Activated CD4-positive, CD25-positive, alpha-beta regulatory T cell (primary cell): ENCODE measurements at regions not wholly inside any gene's neighbourhood (a gene's known extent, or its start where the extent isn't known, plus 50 kb on each side); places are given as distances from the start of the nearest gene placed in this dataset.
"Not testable (repeated sequence)": the region's sequence is repeated elsewhere in the genome, so short reads cannot be mapped to it uniquely, and the experiment has no call there.

Source experiments
- DNase-seq, 4 experiments: peaks; one replicate each; lab custom pipeline; 2025; lab: John Stamatoyannopoulos, UW

DNA sequence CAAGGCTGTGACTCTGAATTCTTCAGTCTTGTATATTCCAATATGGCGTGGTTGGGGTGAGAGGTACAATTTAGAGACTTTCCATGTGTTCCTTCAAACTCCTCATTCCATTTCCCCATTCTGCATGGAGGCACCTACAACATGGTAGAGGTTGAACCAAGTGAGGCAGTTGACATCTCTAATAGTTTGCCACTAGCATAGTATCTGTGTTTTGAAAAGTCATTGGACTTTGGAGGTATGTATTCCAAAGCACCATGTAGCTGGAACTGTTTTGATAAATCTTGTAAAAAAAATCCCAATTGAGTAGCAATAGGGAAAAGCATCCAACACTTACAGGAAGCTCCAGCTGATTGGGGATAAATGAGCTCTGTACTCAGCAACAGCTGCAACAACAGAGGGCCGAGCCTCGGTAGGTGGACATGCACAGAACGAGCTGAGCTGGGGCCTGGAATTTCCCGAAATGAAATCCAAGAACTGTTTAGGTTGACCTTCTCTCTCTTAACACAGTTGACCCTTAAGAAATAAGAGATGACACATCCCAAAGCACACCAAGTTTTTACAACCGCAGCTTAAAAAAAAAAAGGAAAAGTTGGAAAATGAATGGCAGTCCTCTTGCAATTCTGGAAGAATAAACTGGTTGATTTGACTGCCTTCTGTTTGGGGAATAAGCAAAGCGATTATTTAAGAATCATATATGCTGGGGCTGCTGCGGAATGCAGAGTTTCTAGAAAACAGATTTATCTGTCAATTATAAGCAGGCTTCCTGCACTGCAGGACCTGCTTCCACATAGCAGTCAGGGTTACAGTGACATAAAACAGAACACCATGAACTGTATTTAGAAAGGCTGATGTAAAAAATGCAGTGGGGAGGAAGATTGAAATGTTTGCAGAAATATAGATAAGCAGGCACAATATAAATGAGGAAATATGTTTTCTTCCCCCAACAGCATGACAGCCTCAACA is 194.6 kb upstream of the KRR1 start:
- no peak for DNase-seq

DNA sequence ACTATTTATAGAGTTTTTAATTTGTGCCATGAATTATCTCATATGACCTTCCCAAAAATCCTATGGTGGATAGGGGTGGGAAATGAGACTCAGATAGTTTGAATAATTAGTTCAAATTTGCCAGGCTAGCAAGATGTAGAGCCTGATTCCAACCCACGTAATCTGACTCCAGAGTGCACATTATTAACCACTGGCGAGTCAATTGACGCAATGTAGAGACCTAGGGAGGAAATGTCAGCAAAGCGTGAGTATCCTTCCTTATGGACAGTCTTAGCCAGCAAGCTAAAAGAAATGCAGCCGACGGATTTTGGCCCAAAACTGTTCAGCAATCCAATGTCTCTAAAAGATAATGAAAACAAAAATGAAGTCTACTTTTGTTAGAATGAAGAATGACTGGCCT is 193.3 kb upstream of the KRR1 start:
- DNase-seq = no peak

DNA sequence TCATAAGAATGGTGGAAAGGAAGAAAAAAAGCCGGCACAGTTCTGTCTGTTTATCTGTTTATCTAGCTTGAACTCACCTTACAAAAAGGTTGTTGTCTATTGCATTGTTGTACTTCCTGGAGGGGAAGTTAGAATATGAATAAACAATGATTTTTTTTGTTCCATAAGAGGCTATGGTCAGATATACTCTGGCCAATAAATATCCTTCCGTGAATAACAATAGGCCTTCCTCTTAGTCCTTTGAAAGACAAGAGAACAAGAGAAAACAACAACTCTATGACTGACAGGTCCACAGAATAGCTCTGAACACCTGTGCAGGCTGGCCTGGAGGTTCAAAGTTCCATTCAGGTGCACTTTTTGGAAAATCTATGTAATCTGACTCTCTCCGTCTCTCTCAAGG is 192.8 kb upstream of the KRR1 start:
- no peak for DNase-seq

DNA sequence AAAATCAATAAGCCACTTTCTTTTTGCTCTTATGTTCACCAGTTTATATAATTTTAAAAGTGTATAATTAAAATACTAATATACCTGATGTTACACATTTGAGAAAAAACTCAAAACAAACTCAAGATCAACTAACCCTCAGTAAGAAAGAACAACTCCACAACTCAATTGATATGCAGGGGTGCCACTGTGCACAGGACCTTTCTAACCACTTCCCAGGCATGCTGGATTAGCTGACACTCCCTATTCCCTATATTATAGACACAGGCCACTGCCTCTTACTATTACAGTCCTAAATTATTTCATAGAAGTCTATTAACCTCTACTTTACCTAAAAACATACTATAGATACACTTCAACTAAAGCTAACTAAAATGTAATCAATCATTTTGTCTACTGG is 191.7 kb upstream of the KRR1 start:
- DNase-seq = no peak

DNA sequence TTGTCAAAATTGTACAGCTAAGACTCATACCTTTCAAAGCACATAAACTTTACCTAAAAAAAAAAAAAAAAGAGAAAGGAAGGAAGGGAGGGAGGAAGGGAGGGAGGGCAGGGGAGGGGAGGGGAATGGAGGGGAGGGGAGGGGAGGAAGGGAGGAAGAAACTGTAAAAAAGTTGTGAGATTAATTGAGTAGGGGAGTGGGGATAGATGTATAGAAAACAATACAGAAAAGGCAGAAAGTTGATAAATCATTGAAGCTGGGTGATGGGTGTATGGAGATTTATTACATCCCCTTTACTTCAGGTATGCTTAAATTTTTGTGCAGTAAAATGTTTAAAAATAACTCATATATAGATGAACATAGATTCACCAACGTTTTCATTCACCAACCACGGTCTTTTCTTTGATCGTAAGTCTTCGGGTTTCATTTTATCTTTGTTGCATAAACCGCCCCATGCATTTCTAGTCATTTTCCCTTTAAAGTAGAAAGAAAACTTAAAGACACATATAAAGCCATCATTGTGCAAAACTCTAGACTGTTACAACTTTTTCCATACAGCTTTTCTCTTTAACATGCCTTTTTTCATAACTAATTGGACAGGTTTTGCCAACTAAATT is 191.2 kb upstream of the KRR1 start:
- no peak for DNase-seq

DNA sequence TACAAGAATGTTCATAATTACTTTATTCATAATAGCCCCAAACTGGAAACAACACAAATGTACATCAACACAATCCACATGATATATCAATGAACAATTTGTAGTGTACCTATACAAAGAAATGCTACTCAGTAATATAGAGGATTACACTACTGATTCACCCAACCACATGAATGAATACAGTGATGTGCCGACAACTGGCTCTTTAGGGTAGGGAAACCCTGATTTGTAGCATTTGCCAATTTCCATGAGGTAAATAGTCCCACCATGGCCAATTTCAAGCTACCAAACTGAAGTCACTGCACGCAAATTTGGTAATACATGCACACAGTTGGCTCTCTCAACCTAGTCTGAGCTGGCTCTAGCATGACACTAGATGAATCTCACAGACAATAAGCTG is 190.4 kb upstream of the KRR1 start:
- DNase-seq = no peak

DNA sequence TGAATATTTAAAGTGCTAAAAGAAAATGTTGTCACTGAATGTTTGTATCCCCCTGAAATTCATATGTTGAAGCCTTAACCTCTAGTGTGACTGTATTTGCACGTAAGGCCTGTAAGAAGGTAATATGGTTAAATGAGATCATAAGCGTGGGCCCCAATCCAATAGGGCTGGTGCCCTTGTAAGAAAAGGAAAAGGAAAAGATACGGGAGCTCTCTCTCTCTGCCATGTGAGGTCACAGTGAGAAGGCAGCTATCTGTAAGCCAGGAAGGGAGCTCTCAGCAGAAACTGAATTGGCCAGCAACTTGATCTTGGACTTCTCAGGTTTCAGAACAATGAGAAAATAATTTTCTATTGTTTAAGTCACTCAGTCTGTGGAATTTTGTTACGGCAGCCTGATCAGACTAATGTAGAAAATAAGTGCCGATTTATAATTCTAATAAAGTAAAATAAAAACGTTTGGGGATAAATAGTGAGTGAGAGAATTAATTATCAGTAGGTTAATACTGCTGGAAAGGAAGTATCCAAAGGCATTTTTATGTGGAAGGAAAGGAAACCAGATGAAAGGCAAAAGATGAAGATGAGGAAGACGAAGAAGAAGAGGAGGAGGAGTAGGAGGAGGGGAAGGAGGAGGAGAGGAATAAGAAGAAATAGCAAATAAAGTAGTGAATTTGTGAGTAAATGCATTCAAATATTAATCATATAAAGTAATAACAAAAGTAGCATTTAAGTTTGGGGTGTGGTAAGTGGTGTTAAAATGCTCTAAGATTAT is 188.5 kb upstream of the KRR1 start:
- DNase-seq = no peak

DNA sequence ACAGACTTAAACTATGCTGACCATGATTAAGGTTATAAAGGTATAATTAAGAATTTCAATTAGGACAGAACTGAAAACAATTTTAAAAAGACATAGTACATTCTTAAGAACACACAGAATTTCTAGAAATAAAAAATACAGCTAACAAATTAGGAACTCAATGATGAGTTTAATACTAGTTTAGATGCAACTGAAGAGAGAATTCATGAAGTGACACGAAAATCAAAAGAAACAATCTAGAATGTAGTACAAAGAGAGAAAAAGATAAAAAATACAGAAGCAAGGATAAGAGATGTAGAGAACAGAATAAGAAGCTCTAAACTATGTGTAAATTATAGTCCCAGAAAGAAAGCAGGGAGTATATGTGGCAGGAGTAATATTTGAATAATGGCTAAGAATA is 187.8 kb upstream of the KRR1 start:
- no peak for DNase-seq

DNA sequence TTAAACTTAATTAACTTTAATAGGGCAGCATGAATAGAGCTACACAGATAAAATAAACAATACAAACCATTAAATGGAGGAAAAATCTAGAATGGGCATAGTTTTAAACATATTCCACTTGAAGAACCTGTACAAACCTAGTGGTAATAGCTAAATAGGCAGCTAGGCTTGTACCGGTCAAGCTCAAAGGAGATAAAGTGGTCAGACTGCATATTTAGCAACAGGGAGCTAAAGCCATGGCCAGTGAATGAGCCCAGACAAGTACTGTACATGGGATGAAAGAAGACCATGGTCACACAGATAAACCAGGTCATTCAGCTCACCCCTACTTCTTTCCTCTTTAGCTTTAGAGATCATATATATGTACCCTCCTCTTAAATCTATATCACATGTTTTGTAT is 186.6 kb upstream of the KRR1 start:
- no peak for DNase-seq

DNA sequence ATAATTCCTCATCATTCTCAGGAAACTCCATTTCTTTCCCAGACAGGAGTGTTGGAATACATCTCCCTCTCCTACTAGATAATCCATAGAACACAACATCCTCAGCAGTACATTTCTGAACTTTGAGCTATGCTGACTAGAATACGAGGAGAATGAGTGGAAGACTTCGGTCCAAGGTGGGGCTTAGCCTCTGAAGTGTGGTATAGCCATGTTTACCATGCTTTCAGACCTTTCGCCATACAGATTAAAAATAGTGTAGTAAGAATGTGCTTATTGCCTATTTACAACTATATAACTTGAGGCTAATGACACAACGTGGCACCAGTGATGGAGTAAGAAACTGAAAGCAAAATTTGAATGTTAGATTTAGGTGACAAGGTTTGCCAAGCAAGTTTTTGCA is 184.5 kb upstream of the KRR1 start:
- DNase-seq = no peak

DNA sequence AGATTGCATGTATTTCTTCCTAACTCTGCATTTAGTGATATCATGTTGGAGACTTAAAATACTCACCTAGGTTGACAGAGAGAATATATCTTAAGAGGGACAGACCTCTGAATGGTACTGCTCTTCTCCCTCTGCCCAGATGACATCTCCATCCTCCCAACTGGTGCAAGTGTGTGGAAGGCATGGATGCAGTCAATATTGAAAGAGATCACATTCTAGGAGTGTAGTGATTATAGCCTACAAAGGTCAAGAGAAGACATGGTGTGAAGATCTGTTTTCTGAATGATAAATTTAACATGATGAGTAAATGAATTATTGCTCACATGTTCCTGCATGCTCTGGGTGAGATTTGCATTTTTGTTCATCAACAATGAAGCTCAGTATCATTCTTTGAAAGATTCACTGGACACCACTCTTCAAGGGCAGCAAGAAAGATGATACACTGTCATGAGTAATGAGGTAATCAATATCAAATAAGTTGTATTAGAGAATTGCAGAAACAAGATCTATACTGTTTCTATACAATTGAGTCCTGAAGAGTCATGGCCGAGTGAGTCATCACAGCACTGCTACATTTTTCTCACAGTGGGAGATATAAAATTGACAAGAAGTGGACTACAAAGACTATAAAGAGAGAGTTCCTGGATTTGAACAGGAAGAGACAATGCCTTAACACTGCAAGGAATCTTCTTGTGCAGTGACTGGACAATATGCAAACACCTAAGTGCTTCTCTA is 183.3 kb upstream of the KRR1 start:
- DNase-seq = no peak

DNA sequence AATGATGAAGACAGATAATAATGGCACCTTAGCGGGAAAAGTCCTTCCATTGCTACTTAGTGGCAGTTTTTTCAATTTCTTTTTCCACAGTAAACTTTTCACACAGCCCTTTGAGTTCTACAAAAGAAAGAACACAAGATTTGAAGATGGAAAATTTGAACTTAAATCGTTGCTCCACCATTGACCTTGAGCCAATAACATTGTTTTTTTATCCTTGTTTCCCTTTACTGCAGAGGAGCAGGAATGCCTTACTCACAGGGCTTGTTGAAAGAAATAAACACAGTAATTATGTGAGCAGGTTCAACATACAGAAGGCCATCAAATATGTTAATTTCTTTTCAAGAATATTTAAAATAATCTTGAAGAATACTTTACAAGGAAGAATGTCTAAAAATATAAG is 181.5 kb upstream of the KRR1 start:
- DNase-seq = no peak

DNA sequence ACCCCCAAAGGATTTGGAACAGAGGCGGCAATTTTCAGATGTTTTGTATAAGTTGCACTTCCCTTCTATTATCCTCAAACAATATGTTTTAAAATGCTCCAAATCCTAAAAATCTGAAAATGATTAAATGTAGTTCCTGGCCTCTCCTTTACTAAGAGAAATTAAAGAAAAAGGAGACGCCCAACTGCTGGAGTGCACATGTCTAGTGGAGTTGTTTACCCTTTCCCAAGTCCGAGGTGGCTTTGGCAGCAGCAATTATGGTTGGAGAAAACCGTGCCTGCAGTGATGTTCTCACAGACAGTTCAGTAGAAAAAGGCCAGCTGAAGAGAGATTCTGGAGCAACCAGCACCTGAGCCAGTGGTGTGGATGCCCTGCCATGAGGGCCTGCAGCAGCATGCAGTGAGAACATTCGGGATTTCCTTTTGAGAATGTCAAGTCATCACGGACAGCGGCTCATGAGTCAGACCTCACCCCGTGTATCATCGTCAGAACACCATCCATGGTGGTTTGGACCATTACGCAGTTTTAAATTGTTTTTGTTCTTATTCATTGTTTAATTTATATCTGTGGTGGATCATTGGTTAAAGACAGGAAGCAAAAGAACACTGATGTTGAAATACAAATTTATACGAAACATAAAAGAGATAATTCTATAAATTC is 179.0 kb upstream of the KRR1 start:
- DNase-seq = no peak

DNA sequence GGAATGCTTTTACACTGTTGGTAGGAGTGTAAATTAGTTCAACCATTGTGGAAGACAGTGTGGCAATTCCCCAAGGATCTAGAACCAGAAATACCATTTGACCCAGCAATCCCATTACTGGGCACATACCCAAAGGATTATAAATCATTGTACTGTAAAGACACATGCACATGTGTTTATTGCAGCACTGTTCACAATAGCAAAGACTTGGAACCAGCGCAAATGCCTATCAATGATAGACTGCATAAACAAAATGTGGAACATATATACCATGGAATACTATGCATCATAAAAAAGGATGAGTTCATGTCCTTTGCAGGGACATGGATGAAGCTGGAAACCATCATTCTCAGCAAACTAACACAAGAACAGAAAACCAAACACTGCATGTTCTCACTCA is 174.8 kb upstream of the KRR1 start:
- not testable (repeated sequence) for DNase-seq

DNA sequence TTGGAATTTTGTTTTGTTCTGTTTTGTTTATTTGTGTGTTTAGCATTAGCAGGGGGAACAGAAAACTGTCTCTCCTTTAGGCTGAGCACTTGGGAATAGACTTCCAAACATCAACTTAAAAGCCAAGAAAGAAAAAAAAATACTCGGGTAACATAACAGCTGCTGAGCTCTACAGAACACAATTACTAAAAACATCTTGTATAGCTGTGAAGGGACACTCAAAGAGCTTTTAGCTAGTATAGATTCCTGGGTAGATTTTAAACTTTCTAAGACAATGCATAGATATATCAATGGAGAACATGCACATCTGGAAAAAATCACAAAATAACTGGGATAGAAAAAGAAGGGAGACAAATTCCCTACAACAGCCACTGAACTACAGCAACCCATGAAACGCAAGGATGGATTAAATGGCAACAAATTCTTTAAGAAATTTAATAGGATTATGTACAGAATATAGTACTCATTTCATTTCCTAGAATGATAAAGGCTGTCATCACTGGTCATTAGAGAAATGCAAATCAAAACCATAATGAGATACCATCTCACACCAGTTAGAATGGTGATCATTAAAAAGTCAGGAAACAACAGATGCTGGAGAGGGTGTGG is 174.3 kb upstream of the KRR1 start:
- no peak for DNase-seq

DNA sequence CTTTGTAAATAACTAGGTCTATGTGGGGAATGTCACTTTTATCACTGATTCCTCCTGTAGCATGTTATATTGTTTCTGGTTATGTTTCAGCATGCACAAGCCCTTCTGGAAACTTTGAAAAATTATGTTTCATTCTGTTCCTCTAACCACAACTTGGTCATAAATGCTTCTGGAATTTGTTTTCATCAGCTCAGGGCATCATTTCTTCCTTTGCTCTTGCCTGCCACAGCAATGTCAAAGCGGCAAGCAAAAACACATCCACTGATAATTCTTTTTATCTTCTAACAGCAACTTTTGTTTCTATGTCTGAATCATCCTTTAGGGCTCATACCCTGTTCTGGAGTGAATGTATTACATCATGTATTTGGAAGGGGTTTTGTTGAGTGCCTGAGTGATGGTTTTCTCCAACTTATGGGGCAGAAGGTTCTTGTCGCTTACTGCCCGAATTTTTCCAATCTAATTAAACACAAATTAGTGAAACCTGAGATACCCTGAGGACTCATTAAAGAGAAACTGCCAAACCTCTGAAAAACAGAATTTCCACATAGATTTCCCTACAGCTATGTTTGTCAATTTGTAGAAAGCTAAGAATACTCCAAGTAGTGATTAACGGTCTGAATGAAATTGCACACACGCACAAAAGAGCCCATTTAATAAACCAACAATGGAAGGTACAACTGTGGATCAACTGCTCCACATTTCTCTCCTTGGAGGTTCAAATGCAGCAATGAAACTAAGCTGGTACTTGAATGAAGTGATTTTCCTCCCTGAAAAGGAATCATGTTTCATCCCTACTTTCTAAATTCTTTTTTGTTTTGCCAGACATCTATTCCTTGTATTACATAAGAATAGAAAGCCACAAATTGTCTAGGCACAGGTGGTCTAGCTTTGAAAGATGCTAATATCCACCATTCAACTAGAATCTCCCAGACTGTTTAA is 173.5 kb upstream of the KRR1 start:
- no peak for DNase-seq

DNA sequence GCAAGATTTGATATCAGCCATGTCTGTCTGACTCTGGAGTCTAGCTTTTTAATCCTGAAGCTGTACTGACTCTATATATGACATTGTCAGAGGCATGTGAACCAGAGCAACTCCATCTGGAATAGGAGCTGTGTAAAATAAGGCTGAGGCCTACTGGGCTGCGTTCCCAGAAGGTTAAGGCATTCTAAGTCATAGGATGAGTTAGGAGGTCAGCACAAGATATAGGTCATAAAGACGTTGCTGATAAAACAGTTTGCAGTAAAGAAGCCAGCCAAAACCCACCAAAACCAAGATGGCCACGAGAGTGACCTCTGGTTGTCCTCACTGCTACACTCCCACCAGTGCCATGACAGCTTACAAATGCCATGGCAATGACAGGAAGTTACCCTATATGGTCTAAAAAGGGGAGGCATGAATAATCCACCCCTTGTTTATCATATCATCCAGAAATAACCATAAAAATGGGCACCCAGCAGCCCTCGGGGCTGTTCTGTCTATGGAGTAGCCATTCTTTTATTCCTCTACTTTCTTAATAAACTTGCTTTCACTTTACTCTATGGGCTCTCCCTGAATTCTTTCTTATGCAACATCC is 172.7 kb upstream of the KRR1 start:
- not testable (repeated sequence) for DNase-seq

DNA sequence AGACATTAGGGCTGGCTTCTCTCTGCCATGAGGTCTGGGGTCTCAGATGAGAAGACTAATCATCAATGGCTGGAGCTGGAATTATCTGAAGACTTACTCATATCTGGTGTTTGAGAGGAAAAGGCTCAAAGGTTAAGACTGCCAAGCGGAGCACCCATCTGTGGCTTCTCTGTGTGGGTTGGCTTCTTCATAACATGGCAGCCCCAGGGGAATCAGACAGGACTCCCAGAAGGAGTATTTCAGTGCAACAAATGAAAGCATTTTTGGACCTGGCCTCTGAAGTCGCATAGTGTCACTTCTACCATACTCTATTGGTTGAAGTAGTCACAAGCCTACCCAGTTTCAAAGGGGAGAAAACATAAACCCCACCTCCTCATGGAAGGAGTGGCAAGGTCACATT is 171.8 kb upstream of the KRR1 start:
- DNase-seq = no peak

DNA sequence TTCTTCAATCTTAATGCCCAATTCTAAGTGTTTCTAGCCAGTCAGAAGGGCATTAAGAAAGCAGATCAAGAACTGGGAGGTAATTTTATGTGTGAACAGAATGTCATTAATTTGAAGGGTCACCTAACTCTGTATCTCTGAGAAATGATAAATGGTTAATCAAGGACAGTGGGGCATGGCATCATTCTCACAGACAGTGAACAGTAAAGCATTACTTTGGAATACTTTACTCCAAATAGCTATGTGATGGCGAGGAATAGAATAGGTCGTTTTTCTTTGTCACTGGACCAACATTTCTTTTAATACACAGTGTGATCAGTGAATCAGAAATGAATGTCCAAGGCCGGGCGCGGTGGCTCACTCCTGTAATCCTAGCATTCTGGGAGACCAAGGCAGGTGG is 166.1 kb upstream of the KRR1 start:
- no peak for DNase-seq

DNA sequence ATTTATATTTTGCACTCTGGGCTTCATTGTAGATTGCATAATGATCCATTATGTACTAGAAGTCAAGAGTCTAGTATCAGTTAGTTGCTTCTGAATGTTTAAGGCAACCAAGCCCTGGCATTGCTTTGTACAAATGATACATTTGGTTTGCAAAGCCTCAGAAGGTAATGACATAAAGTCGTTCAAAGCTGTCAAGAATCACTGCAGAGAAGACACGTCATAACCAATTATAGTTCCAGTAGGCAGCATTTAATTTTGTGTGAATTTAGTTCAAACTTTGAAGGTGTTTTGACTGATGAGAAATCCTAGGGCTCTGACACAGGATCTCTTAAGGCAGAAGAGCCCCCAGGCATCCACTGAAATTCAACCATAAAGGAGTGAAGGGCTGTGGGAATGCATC is 163.0 kb upstream of the KRR1 start:
- DNase-seq = no peak
